Fibroblast of the aortic adventitia (primary cell): ENCODE measurements at regions not wholly inside any gene's neighbourhood (a gene's known extent, or its start where the extent isn't known, plus 50 kb on each side); places are given as distances from the start of the nearest gene placed in this dataset.

Experiments used
- DNase-seq: peaks from one replicate; pipeline ENCODE4 v3.0.0-alpha.2; 2010; ENCODE audit warnings: low read depth
- H3K4me3 ChIP-seq: 2 replicates; pipeline ENCODE4 v1.5.1; 2011; ENCODE audit warnings: low read depth, mild to moderate bottlenecking, control low read depth, low read length, moderate library complexity
- TF ChIP-seq, protein P1 (sequence below): IDR thresholded peaks from 2 replicates; pipeline ENCODE4 v1.5.1; 2011; ENCODE audit warnings: mild to moderate bottlenecking, low read length, control low read depth, inconsistent platforms; ENCODE audit not compliant: insufficient read depth

DNA sequence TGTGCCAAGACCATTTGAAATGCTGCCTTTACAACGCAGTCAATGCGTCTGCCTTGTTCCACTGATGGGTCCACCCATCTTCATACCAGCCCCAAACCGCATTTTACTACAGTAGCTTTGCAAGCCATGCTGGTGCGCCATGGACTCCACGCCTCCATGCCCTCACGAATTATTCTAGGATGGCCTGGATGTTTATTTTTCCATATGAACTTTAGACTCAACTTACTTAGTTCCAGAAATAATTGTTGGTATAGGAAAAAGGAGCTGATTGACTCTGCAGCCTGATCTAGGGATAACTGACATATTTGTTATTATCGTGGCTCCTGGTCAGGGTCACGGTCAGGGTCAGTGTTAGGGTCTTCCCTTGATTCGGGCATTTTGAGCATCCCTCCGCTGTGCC is 70.0 kb upstream of the ZNF469 start:
- DNase-seq, result no peak
- no peak overlapping the region for H3K4me3 ChIP-seq
- TF ChIP-seq, protein P1, sequence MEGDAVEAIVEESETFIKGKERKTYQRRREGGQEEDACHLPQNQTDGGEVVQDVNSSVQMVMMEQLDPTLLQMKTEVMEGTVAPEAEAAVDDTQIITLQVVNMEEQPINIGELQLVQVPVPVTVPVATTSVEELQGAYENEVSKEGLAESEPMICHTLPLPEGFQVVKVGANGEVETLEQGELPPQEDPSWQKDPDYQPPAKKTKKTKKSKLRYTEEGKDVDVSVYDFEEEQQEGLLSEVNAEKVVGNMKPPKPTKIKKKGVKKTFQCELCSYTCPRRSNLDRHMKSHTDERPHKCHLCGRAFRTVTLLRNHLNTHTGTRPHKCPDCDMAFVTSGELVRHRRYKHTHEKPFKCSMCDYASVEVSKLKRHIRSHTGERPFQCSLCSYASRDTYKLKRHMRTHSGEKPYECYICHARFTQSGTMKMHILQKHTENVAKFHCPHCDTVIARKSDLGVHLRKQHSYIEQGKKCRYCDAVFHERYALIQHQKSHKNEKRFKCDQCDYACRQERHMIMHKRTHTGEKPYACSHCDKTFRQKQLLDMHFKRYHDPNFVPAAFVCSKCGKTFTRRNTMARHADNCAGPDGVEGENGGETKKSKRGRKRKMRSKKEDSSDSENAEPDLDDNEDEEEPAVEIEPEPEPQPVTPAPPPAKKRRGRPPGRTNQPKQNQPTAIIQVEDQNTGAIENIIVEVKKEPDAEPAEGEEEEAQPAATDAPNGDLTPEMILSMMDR, result no peak

DNA sequence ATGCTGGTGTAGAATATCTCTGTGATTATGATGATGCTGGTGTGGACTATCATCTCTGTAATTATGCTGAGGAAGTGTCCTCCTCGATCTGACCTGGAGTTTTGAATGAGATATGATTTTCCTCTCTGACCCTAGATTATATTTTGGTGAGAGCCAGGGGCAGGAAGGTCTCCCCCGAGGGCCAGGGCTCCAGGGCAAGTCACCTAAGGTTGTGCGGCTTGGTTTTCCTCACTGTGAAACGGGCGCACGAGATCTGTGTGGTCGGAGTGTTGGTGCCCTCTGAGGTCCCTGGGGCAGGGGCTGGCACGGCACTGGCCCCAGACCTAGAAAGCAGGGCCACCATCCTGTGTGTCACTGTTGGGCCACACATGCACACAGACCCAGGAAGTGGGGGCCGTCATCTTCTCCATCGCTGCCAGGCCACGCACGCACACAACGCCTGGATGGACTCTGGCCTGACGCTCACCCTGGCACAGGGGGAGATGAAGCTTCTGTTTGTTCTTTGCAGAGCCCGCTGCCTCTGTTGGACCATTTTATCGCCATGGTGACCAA is 67.7 kb upstream of the ZNF469 start:
- no peak for DNase-seq
- TF ChIP-seq, protein P1, result no peak

DNA sequence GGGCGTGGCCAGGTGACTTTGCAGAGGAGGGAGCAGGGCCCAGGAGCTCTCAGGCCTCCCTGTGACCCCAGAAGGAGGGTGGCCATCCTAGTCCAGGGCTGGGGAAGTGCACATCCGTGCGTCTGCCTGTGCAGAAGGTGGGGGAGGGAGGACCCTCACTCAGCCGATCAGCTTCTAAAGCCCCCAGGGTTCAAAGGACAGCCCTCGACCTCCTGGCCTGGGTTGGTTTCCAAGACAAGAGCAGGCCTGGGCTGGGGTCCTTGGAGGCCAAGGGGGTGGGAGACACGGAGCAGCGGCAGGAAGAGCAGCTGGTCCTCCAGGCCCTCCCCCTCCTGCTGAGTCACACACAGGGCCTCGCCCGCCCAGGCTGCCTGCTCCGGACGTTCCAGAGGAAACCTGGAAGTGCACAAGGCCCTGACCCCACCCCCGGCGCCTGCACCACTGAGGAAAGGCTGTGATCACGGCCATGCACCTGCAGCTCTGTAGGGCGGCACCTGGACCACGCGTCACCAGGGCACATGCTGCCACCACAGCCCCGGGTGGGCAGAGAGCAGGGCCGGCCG is 67.1 kb upstream of the ZNF469 start:
- TF ChIP-seq, protein P1, result no peak
- H3K4me3 ChIP-seq, result no peak overlapping the region
- DNase-seq, result peak; percentile 51

More for the DNA sequence above, 67.7 kb upstream of the ZNF469 start:
- H3K4me3 ChIP-seq, result no peak overlapping the region

DNA sequence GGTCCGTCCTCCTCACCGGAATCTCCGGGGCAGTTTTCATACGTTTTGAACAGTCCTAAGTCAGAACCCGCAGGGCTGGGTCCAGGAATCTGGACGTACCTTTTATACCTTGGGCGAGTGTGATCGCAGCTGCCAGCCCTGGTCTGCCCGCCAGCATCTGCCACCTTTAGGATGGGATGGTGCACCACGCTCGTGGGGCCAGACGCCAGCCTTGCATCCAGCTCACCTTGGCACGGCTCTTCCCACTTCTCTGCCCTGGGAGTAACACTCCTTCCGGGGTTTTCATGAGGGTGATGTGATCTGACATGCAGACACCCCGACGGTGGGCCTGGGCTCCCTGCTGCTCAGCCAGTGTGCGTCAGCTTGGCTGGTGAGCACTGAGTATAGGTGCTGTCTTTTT is 66.6 kb upstream of the ZNF469 start:
- H3K4me3 ChIP-seq, result no peak overlapping the region
- TF ChIP-seq, protein P1, result no peak
- DNase-seq, result no peak

DNA sequence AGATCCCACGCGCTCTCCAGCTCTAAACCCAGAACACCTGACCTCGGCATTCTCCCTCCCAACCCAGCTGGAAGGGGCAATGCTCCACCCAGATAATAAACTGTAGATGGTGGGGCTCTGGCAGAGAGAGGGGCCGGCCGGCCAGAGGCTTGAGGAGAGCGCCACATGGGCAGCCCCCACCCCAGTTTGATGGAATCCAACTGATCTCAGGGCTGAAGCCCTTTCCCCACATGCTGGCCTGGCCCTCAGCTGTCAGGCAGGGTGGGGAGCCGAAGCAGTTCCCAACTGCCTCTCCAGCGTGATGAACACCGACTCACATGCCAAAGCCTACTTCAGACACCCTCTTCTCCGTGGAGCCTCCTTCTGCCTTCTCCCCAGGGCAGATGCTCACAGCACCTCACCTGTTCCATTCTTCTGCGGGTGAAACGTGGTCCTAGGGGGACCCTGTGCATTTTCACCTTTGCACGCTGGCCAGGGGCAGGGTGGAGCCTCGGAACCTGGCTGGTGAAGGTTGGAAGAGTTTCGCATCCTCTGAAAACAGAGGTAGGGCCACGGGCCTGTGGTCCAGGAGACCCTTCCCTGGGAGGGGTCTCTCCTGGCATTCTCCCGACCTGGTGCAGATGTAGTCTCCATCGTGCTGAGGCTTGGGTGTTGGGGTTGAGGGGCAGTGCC is 65.7 kb upstream of the ZNF469 start:
- TF ChIP-seq, protein P1, result no peak
- H3K4me3 ChIP-seq, result no peak overlapping the region
- no peak for DNase-seq

DNA sequence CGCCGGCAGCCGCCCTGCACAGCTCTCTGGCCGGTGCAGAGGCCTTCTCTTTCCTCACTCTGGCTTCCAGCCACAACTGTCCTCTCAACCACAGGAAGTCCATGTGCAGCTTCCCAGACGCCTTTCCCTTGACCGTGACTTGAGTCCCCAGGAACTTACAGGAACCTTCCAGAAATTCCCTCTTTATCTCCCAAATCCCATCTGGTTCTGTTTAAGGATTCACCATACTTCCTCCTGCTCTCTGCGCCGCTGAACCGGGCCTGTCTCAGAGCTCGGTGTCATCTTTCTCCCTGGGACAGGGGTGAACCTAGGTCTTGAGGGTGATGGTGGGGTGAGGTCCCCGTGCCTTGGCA is 65.2 kb upstream of the ZNF469 start:
- TF ChIP-seq, protein P1, result no peak
- peak; percentile 88 for DNase-seq
- no peak overlapping the region for H3K4me3 ChIP-seq
